BE2C (cell line): ENCODE measurements at regions not wholly inside any gene's neighbourhood (a gene's known extent, or its start where the extent isn't known, plus 50 kb on each side); places are given as distances from the start of the nearest gene placed in this dataset.

Source experiments
- DNase-seq: peaks from one replicate; pipeline ENCODE4 v3.0.0-alpha.2; 2020
- H3K27me3 ChIP-seq: fragments of 250-450 bp; sonication (Bioruptor Pico); 2 replicates; pipeline ENCODE4 v1.5.1; 2020; ENCODE audit warnings: mild to moderate bottlenecking
- H3K36me3 ChIP-seq: fragments of 250-450 bp; sonication (Bioruptor Pico); 2 replicates; pipeline ENCODE4 v1.5.1; 2020; ENCODE audit warnings: mild to moderate bottlenecking
- H3K4me1 ChIP-seq: fragments of 250-450 bp; sonication (Bioruptor Pico); 2 replicates; pipeline ENCODE4 v1.5.1; 2020
- H3K4me3 ChIP-seq: 2 replicates; pipeline ENCODE4 v1.5.1; 2011; ENCODE audit warnings: low read depth, low read length
- H3K9me3 ChIP-seq: fragments of 250-450 bp; sonication (Bioruptor Pico); 2 replicates; pipeline ENCODE4 v1.5.1; 2020
- CTCF ChIP-seq: IDR thresholded peaks from 2 replicates; pipeline ENCODE4 v1.5.1; 2012; ENCODE audit warnings: mild to moderate bottlenecking, low read depth, low read length

GRCh38 chr9:78828521-78828920 is 531.6 kb downstream of the PSAT1 start:
- Histone ChIP-seq H3K27me3 (no peaks in the 10 kb centered on the region), H3K9me3 (no peaks in the 10 kb centered on the region), H3K4me1 (no peaks in the 10 kb centered on the region), H3K4me3 (no peak overlapping the region), H3K36me3 (no peaks in the 10 kb centered on the region)
- no peak for DNase-seq
- no peak for TF ChIP-seq CTCF

GRCh38 chr9:78830301-78830700 is 533.4 kb downstream of the PSAT1 start:
- Histone ChIP-seq H3K4me1 (no peaks in the 10 kb centered on the region), H3K36me3 (no peaks in the 10 kb centered on the region), H3K4me3 (no peak overlapping the region), H3K27me3 (no peaks in the 10 kb centered on the region), H3K9me3 (no peaks in the 10 kb centered on the region)
- DNase-seq: no peak
- no peak for TF ChIP-seq CTCF

GRCh38 chr9:78831726-78832125 is 534.8 kb downstream of the PSAT1 start:
- H3K4me1 ChIP-seq: no peaks in the 10 kb centered on the region
- H3K4me3 ChIP-seq: no peak overlapping the region
- H3K27me3 ChIP-seq: no peaks in the 10 kb centered on the region
- no peak for DNase-seq
- no peaks in the 10 kb centered on the region for H3K9me3 ChIP-seq
- no peaks in the 10 kb centered on the region for H3K36me3 ChIP-seq
- TF ChIP-seq CTCF: no peak

- H3K27me3 ChIP-seq: no peaks in the 10 kb centered on the region
- H3K36me3 ChIP-seq: no peaks in the 10 kb centered on the region
- no peak for DNase-seq
- no peak for TF ChIP-seq CTCF
- H3K9me3 ChIP-seq: no peaks in the 10 kb centered on the region
- H3K4me3 ChIP-seq: no peak overlapping the region
- no peaks in the 10 kb centered on the region for H3K4me1 ChIP-seq
These were observed 539.1 kb downstream of the PSAT1 start for GRCh38 chr9:78835928-78836450.

- Histone ChIP-seq H3K27me3 (no peaks in the 10 kb centered on the region), H3K4me3 (no peak overlapping the region), H3K9me3 (no peaks in the 10 kb centered on the region), H3K36me3 (no peaks in the 10 kb centered on the region), H3K4me1 (no peaks in the 10 kb centered on the region)
- TF ChIP-seq CTCF: no peak
- no peak for DNase-seq
These were observed 542.3 kb downstream of the PSAT1 start for GRCh38 chr9:78839252-78839651.

- no peaks in the 10 kb centered on the region for H3K27me3 ChIP-seq
- no peak for DNase-seq
- TF ChIP-seq CTCF: no peak
- H3K4me3 ChIP-seq: no peak overlapping the region
- H3K36me3 ChIP-seq: no peaks in the 10 kb centered on the region
- no peaks in the 10 kb centered on the region for H3K4me1 ChIP-seq
- H3K9me3 ChIP-seq: no peaks in the 10 kb centered on the region
These were observed 551.1 kb downstream of the PSAT1 start for GRCh38 chr9:78848061-78848460.
